ENCODE measurements at regions not wholly inside any gene's neighbourhood (a gene's known extent, or its start where the extent isn't known, plus 50 kb on each side); places are given as distances from the start of the nearest gene placed in this dataset.
A peak's percentile ranks its signal among the peaks of the same experiment; 100 is the strongest.

- no peaks in the 10 kb centered on the region for H3K9me3 ChIP-seq
- WGBS (ENCODE audit: missing lambda C conversion rate), result 5% methylated on average over 1 of the region's 1 CpG
- FAIRE-seq (no peak), ATAC-seq (no peak), DNase-seq (ENCODE audit: low read depth in 1 of 2, low spot score in 1 of 2) (no peak)
- H3K4me2 ChIP-seq, result no peak overlapping the region
- ChIA-PET CTCF (interaction anchor here (1.3 to 3.8 kb wide), 4 partner anchors 12 to 421 kb away, joined by 3 to 23 read pairs (median 14); no protein-coding TSS in a partner anchor), POLR2A (no interaction called here)
- TF ChIP-seq TFCP2L1 (CRISPR knock-in tag; IDR thresholded peaks at IDR 0.05), result no peak
- TF ChIP-seq POLR2A (IDR thresholded peaks at IDR 0.05; ENCODE audit: low read length), result no peak
- TF ChIP-seq RAD21 (conservative IDR thresholded peaks at IDR 0.05 in 1 of 2, IDR thresholded peaks at IDR 0.05 in 1 of 2), result no peak
- TF ChIP-seq CTCF (IDR thresholded peaks at IDR 0.05), result no peak
- TF ChIP-seq USF2 (IDR thresholded peaks at IDR 0.05), result no peak
- no peak for TF ChIP-seq FOXS1 (CRISPR knock-in tag; IDR thresholded peaks at IDR 0.05)
- H3K4me3 ChIP-seq, result no peak overlapping the region
- H3K4me1 ChIP-seq, result no peaks in the 10 kb centered on the region
- H3K27ac ChIP-seq, result no peak overlapping the region
Observed at GRCh38 chr14:24712374-24712773, 78.4 kb upstream of the GZMB start.

- Histone ChIP-seq H3K4me3 (no peak overlapping the region), H3K9me3 (no peaks in the 10 kb centered on the region), H3K4me2 (peak overlapping the region; percentile 19; the same call in 1 of the 3 replicates), H3K4me1 (no peaks in the 10 kb centered on the region), H3K27ac (no peak overlapping the region)
- ATAC-seq (peak; percentile 72 to 89; a peak in 4 of 6 replicates), FAIRE-seq (no peak), DNase-seq (ENCODE audit: low read depth in 1 of 2, low spot score in 1 of 2) (peak; percentile 26 to 58)
- WGBS (ENCODE audit: missing lambda C conversion rate), result 27% methylated on average over 16 of the region's 16 CpGs
- peak; percentile 61 to 68; a peak in 4 of 5 replicates for TF ChIP-seq RAD21 (conservative IDR thresholded peaks at IDR 0.05 in 1 of 2, IDR thresholded peaks at IDR 0.05 in 1 of 2)
- TF ChIP-seq HMGXB4 (CRISPR knock-in tag; IDR thresholded peaks at IDR 0.05; ENCODE audit: borderline replicate concordance), result no peak
- TF ChIP-seq ZC3H11A (IDR thresholded peaks at IDR 0.05), result no peak
- 0 out of 3 replicates have a peak, but pooled peaks have one; percentile 18 for TF ChIP-seq SMC3 (IDR thresholded peaks at IDR 0.05)
- no peak for TF ChIP-seq ZNF302 (CRISPR knock-in tag; IDR thresholded peaks at IDR 0.05)
- peak; percentile 72 for TF ChIP-seq CTCF (IDR thresholded peaks at IDR 0.05)
- no peak for TF ChIP-seq ESRRA (IDR thresholded peaks at IDR 0.05; ENCODE audit: borderline replicate concordance, low read length)
- TF ChIP-seq HES2 (IDR thresholded peaks at IDR 0.05), result no peak
- no peak for TF ChIP-seq MAZ (IDR thresholded peaks at IDR 0.05; ENCODE audit: borderline replicate concordance, low read depth, low read length)
- no peak for TF ChIP-seq NFE2L2 (conservative IDR thresholded peaks at IDR 0.05; ENCODE audit: low read length)
- ChIA-PET POLR2A (no interaction called here), CTCF (interaction anchor here (0.6 to 3.8 kb wide), 30 partner anchors 8 to 726 kb away, joined by 3 to 23 read pairs (median 4); no protein-coding TSS in a partner anchor)
Observed at GRCh38 chr14:24710403-24711112, 76.6 kb upstream of the GZMB start.

All from A549 (cell line).